HepG2 (cell line): ENCODE measurements at regions not wholly inside any gene's neighbourhood (a gene's known extent, or its start where the extent isn't known, plus 50 kb on each side); places are given as distances from the start of the nearest gene placed in this dataset.

Source experiments
- ATAC-seq: fragments of 200-7000 bp; cut with Tn5 transposase; 3 replicates; pipeline ENCODE4 v1.9.1; 2020; ENCODE audit warnings: mild to moderate bottlenecking, moderate library complexity
- BruUV-seq: library from RNA; stranded (reverse); fragments of 400-500 nt; replicated peaks from 2 replicates; lab custom pipeline; 2021; lab: Mats Ljungman, UMichigan
- CTCF ChIA-PET: fragments of 300-600 bp; formaldehyde crosslinking; extraction: SDS; loops from one replicate; lab custom pipeline; 2021; ENCODE audit warnings: low total read pairs, inconsistent platforms, low intra/inter-chr PET ratio; lab: Yijun Ruan, JAX
- POLR2A ChIA-PET: fragments of 350-600 bp; sonication (Branson Sonifier 250); formaldehyde crosslinking; loops from one replicate; lab custom pipeline; 2020; ENCODE audit warnings: antibody characterized with exemption, inconsistent platforms; lab: Yijun Ruan, JAX
- DNase-seq: peaks from one replicate; pipeline ENCODE4 v3.0.0-alpha.2; 2015; ENCODE audit warnings: low spot score
- FAIRE-seq: peaks from 3 replicates; lab custom pipeline; 2011; peaks lifted over from hg19 to GRCh38; lab: Jason Lieb, UNC
- H2AFZ ChIP-seq: one replicate; pipeline ENCODE4 v1.6.1; 2011; ENCODE audit warnings: low read length, inconsistent platforms
- H3K27ac ChIP-seq: fragments of 300-600 bp; 3 replicates; pipeline ENCODE4 v1.8.0; 2011; ENCODE audit warnings: mixed run types, mild to moderate bottlenecking, mixed read lengths, low read length, inconsistent platforms; ENCODE audit not compliant: insufficient read depth; ENCODE audit errors: extremely low read length
- H3K27me3 ChIP-seq, 2 experiments: fragments of 200-600 bp in 1 of 2; 2 replicates in 1 of 2; 3 replicates in 1 of 2; pipeline versions ENCODE4 v1.6.0 to v1.8.0; 2011; ENCODE audit warnings: low read length in 2 of 2, mild to moderate bottlenecking in 2 of 2, moderate library complexity in 2 of 2, inconsistent platforms in 1 of 2; ENCODE audit not compliant: insufficient read depth in 2 of 2, control insufficient read depth in 1 of 2
- H3K36me3 ChIP-seq, 2 experiments: fragments of 200-600 bp in 1 of 2; replicated peaks in 1 of 2; 2 replicates in 1 of 2; 3 replicates in 1 of 2; pipeline versions ENCODE4 v1.5.1 to v1.8.0; 2011; ENCODE audit warnings: low read length in 2 of 2, inconsistent platforms in 1 of 2; ENCODE audit not compliant: insufficient read depth in 2 of 2, control insufficient read depth in 1 of 2
- H3K4me1 ChIP-seq: 2 replicates; pipeline ENCODE4 v1.5.1; 2012; ENCODE audit warnings: low read length, inconsistent platforms; ENCODE audit not compliant: insufficient read depth
- H3K4me2 ChIP-seq: 2 replicates; pipeline ENCODE4 v1.6.0; 2011; ENCODE audit warnings: low read depth, low read length, inconsistent platforms
- H3K4me3 ChIP-seq, 3 experiments: fragments of 200-600 bp in 1 of 3; sonication (generic), shearing (Covaris generic) in 1 of 3; replicated peaks in 1 of 3; 2 replicates each; pipeline ENCODE4 v1.5.1; 2011 to 2016; ENCODE audit warnings: low read length in 3 of 3, inconsistent platforms in 2 of 3, low read depth in 2 of 3, mild to moderate bottlenecking in 2 of 3, control low read depth in 1 of 3, mixed read lengths in 1 of 3; ENCODE audit not compliant: insufficient read depth in 1 of 3
- H3K79me2 ChIP-seq: one replicate; pipeline ENCODE4 v1.6.1; 2011; ENCODE audit warnings: low read length, inconsistent platforms; ENCODE audit not compliant: insufficient read depth
- H3K9ac ChIP-seq: 2 replicates; pipeline ENCODE4 v1.6.0; 2011; ENCODE audit warnings: mild to moderate bottlenecking, low read depth, low read length, inconsistent platforms; ENCODE audit not compliant: insufficient read depth
- H3K9me3 ChIP-seq: 2 replicates; pipeline ENCODE4 v1.5.1; 2012; ENCODE audit warnings: mild to moderate bottlenecking, low read length
- H4K20me1 ChIP-seq: 2 replicates; pipeline ENCODE4 v1.6.0; 2011; ENCODE audit warnings: inconsistent platforms, mild to moderate bottlenecking, low read length, moderate library complexity; ENCODE audit not compliant: insufficient read depth
- CAMTA2 ChIP-seq: sonication (generic); formaldehyde crosslinking; IDR thresholded peaks from 2 replicates; pipeline ENCODE4 v1.4.0; 2020; ENCODE audit warnings: mild to moderate bottlenecking, missing genetic modification reagents, borderline replicate concordance
- CBX1 ChIP-seq: IDR thresholded peaks from one replicate; pipeline ENCODE4 v1.6.1; 2016; ENCODE audit warnings: antibody characterized with exemption, low read depth
- FOSL1 ChIP-seq: sonication (generic); formaldehyde crosslinking; IDR thresholded peaks from 2 replicates; pipeline ENCODE4 v1.9.0; 2021; ENCODE audit warnings: missing genetic modification reagents, borderline replicate concordance
- HNF4G ChIP-seq, 2 experiments: sonication (generic) in 1 of 2; formaldehyde crosslinking in 1 of 2; IDR thresholded peaks; 2 replicates each; pipeline versions ENCODE4 v1.4.0 to v1.6.1; 2011 to 2020; ENCODE audit warnings: borderline replicate concordance in 2 of 2, low read depth in 2 of 2, mild to moderate bottlenecking in 2 of 2, low read length in 1 of 2, missing genetic modification reagents in 1 of 2, moderate library complexity in 1 of 2
- ZFX ChIP-seq: sonication (generic); formaldehyde crosslinking; IDR thresholded peaks from 2 replicates; pipeline ENCODE4 v1.4.0; 2020; ENCODE audit warnings: mild to moderate bottlenecking, low read depth, missing genetic modification reagents, moderate library complexity
- ZNF546 ChIP-seq: sonication (generic); formaldehyde crosslinking; conservative IDR thresholded peaks from 2 replicates; pipeline ENCODE4 v1.8.1; 2023; ENCODE audit warnings: mild to moderate bottlenecking, missing genetic modification reagents
- ZNF574 ChIP-seq: sonication (generic); formaldehyde crosslinking; IDR thresholded peaks from 2 replicates; pipeline ENCODE4 v1.4.0; 2020; ENCODE audit warnings: missing genetic modification reagents
- in situ Hi-C: cut with HindIII; loops from 2 replicates; pipeline ENCODE4 v1.10.0; 2017; ENCODE audit warnings: low pct_unique_long_range_greater_than_20kb; ENCODE audit not compliant: extremely low pct_ligation_motif_present
- intact Hi-C: fragments of 100-400 bp; cut with micrococcal nuclease; formaldehyde crosslinking; loops from one replicate; pipeline ENCODE4 v1.10.0; 2022; ENCODE audit not compliant: unreplicated experiment

- Histone ChIP-seq H3K9me3 (no peaks in the 10 kb centered on the region), H3K27ac (no peak overlapping the region), H3K27me3 (no peaks in the 10 kb centered on the region), H3K4me1 (no peaks in the 10 kb centered on the region), H3K79me2 (no peaks in the 10 kb centered on the region), H3K9ac (no peak overlapping the region), H3K4me3 (no peak overlapping the region), H4K20me1 (no peaks in the 10 kb centered on the region), H3K4me2 (no peak overlapping the region), H3K36me3 (no peaks in the 10 kb centered on the region), H2AFZ (no peak overlapping the region)
- no peak for ATAC-seq
- in situ Hi-C loops (no loop called here), intact Hi-C loops (no loop called here)
- ChIA-PET CTCF (no interaction called here), POLR2A (no interaction called here)
- FAIRE-seq = no peak
- DNase-seq = no peak
- no peak for TF ChIP-seq HNF4G (IDR thresholded peaks at IDR 0.05; ENCODE audit: borderline replicate concordance, low read depth, low read length)
- TF ChIP-seq HNF4G (CRISPR knock-in tag; IDR thresholded peaks at IDR 0.05; ENCODE audit: borderline replicate concordance, low read depth) = no peak
- no peak for TF ChIP-seq ZNF546 (CRISPR knock-in tag)
- TF ChIP-seq ZFX = no peak
- TF ChIP-seq CAMTA2 (CRISPR knock-in tag) = no peak
- TF ChIP-seq CBX1 = no peak
- TF ChIP-seq FOSL1 (CRISPR knock-in tag) = no peak
- TF ChIP-seq ZNF574 (CRISPR knock-in tag) = no peak
- no TSS peak for BruUV-seq
Measured at GRCh38 chr3:146967783-146968182, 362.6 kb upstream of the PLSCR5 start.
